Forelimb muscle (tissue), 1 donor: ENCODE measurements at regions not wholly inside any gene's neighbourhood (a gene's known extent, or its start where the extent isn't known, plus 50 kb on each side); places are given as distances from the start of the nearest gene placed in this dataset.
"Not testable (repeated sequence)": the region's sequence is repeated elsewhere in the genome, so short reads cannot be mapped to it uniquely, and the experiment has no call there.

Experiments used
- DNase-seq: peaks from one replicate; pipeline ENCODE4 v3.0.0-alpha.2; 2013; ENCODE audit warnings: low read depth

DNA sequence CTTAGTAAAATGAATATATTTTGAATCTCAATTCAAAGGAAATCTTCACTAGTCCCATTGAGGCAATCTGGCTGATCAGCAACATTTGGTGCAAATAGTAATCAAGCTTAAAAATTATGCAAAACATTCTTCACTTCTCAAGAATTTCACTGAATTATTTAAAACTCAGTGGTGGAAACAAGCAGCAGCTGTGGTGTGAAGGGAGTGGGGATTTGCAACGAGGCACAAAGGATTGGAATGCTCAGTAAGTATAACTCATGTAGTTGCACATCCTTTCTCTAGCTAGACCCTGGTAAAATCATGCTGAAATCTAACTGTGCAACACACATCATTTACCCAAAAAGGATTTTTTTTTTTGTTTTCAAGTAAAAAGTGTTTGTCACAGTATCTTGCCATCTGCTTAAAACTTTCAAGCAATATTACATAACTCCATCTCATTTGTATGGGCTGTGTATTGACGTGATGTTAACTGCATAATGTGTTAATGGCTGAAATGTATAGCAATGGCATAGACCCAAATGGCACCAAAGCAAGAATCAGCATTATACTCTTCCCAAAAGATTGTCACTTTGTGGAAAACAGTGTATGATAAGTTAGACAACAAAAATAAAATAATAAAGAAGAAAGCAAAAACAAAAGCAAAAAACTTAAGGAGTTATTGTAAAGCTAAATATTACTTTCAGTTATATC, 816.6 kb downstream of the EPHA3 start:
- no peak for DNase-seq

DNA sequence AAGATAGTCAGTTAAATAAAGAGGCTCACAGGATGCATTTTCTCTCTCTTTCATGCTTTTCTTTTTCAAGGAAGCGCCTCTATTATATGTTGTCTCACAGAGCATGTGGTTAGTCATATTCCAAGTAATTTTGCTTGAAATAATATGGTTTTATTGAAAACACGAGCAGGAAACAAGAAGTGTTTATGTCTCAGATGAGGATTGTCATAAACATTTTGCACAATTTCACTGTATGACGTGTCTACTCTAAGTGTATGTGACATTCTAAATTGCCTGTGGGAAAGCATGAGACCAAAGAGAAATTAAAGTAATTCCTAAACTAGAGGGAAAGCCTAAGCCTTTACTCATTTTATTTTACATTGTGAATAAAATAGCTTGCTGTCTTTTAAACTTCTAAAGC, 818.6 kb downstream of the EPHA3 start:
- no peak for DNase-seq

DNA sequence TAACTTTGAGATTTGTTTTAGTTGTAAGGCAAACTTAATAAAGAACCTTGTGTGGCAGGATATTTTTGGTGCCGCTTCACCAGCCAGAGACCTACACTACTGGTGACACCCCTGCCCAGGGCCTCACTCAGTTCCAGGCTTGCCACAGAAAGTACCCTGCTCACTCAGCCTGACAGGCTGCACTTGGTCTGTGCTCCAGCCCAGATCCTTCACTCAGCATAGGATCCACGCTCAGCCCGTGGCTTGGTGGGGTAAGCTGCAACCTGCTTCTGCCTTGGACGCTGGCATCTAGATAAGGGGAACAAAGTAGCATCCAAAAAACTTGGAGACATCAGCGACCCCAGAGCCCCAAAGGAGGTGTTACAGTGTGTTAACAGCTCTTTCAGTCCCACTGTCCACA, 825.5 kb downstream of the EPHA3 start:
- DNase-seq: no peak

DNA sequence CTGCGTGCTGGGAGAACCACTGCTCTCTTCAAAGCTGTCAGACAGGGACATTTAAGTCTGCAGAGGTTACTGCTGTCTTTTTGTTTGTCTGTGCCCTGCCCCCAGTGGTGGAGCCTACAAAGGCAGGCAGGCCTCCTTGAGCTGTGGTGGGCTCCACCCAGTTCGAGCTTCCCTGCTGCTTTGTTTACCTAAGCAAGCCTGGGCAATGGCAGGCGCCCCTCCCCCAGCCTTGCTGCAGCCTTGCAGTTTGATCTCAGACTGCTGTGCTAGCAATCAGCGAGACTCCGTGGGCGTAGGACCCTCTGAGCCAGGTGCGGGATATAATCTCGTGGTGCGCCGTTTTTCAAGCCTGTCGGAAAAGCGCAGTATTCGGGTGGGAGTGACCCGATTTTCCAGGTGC, 837.0 kb downstream of the EPHA3 start:
- not testable (repeated sequence) for DNase-seq

DNA sequence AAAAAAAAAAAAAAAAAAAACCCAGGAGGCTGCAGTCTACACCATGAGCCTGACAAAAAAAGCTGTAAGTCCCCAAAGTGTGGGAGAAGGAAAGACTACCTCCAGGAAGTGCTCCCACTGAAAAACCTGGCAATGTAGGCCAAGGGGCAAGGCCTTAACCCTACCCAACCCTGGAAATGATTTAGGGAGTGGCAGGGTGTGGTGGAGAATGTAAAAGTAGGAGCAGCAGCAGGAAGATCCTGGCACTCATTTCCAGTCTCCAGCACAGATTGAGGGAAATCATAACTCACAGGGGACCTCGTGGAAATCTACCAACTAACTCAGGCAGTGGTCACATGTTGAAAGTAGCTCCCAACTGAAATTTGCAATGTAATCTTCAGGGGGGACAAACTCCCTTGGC, 839.5 kb downstream of the EPHA3 start:
- DNase-seq: no peak

DNA sequence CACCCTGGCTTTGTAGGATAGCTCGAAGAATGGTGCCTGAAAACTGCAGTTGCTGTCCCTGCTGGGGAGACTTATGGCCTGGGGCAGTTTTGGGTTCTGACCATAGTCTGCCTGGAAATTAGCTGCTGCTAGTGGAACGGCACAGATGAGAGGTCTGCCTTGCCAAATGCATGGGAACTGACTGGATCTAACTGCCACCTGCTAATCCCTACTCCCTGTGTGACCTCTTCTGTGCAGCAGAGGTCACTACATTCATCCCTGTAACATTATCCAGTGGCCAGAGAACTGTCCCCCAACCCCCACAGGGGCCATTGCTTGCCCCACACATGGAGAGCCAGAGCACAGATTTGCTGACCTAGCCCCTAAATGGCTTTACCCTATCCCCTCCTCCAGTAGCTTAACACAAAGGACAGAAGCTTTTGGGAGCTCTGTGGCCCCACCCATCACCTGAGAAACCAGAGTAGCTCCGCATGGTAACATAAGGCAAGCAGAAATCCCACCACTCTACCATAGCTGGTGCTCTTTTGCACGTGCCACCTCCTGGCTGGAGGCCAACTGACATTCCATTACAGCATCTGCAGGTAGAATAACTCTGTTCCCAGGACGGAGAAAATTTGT, 840.0 kb downstream of the EPHA3 start:
- DNase-seq: no peak

DNA sequence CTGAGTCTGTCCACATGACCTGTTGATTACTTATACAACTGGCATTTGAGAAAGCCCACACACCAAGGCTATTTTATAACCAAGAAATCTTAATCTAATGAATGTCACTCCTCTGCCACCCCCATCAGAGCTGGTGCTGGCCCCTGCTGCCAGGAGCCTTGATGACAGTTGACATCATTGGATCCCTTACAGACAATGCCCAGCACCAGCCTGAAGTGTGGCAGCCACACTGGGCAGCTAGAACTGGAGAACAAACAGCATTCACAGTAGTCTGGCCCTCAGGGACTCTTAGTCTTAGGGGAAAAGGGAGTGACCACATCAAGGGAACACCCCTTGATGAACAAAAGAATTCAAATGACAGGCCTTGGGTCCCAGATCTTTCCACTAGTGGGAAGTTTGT, 840.6 kb downstream of the EPHA3 start:
- DNase-seq: no peak

DNA sequence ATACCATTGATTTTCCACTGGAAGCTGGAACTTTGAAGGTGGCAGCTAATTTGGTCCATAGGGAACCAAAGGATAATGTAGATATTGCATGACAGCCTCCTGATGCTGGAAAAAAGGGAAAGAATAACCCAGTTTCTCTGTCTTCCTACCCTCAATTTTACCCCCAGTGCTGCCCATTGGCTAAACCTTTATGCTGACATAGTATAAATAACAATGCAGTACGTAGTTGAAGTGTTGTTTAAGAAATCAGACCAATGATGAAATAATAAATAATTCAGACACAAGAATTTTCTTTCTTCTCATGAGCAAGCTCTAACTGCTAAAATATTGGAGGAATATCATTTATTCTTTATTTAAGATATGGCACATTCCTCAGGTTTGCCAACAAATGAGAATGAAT, 843.4 kb downstream of the EPHA3 start:
- no peak for DNase-seq

DNA sequence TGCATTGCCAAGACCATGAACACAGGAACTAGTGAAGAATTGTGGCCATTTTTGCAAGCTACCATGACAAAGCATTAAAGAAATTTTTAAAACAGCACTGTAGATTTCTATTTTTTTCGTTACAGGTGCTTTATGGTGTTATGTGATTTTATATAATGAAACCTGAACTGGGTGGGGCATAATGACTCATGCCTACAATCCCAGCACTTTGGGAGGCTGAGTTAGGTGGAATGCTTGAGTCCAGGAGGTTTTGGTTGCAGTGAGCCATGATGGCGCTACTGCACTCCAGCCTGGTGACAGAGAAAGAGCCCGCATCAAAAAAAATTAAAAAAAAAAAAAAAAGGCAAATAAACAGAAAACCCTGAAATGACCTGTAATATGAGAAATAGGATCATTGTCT, 846.7 kb downstream of the EPHA3 start:
- DNase-seq: no peak

DNA sequence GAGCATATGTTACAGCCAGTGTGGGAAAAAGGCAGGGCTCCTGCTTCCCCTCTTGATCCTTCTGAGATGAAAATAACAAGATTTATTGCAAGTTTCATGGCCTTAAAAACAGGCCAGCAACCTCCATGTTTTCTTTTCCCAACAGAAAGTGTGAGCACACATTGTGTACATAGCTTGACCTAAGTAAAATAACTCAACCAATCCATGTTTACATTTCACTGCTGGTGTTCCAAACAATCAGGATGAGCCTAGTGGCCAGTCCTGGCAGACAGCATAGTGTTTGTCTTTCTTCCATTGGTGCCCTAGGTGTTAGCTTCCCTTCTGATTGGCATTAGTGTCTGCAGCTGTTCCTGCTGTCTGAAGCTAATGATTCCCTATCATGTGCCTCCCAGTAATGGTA, 847.7 kb downstream of the EPHA3 start:
- no peak for DNase-seq

DNA sequence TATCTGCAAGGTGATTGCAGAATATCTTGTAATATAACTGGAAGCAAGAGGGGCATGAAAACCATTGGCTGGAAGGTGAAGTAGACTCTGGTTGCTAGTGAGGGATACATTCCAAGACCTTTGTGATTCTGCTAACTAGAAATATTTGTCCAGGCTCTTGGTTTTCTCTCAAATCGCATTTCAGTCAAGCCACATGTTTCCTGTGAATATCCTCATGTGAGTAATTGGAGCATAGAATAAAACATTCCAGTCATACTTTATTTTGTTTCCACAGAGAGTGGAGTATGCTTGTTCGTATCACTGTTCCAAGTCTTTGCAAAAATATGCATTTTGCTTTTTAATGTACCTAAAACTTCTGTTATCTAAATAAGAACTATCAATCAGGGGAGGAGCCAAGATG, 850.0 kb downstream of the EPHA3 start:
- no peak for DNase-seq

DNA sequence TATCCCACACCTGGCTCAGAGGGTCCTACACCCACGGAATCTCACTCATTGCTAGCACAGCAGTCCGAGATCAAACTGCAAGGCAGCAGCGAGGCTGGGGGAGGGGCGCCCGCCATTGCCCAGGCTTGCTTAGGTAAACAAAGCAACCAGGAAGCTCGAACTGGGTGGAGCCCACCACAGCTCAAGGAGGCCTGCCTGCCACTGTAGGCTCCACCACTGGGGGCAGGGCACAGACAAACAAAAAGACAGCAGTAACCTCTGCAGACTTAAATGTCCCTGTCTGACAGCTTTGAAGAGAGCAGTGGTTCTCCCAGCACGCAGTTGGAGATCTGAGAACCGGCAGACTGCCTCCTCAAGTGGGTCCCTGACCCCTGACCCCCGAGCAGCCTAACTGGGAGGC, 850.7 kb downstream of the EPHA3 start:
- DNase-seq: not testable (repeated sequence)

DNA sequence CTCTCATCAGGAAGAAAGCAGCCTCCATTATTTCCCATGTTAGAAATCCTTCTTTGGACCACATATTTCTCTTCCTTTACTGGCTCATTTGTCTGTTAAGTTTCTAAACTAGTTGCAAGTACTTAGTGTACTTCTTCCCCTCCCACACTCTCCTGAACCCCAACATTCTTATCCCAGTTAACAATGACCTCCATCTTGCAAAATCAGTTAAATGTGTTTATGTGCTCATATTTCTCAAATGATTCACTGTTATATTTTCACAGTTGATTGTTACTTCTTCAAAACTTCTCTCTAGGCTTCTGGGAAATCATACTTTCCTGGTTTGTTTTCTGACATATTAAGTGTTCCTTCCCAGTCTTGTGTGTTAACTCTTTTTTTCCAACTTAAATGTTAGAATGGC, 856.9 kb downstream of the EPHA3 start:
- DNase-seq: no peak

DNA sequence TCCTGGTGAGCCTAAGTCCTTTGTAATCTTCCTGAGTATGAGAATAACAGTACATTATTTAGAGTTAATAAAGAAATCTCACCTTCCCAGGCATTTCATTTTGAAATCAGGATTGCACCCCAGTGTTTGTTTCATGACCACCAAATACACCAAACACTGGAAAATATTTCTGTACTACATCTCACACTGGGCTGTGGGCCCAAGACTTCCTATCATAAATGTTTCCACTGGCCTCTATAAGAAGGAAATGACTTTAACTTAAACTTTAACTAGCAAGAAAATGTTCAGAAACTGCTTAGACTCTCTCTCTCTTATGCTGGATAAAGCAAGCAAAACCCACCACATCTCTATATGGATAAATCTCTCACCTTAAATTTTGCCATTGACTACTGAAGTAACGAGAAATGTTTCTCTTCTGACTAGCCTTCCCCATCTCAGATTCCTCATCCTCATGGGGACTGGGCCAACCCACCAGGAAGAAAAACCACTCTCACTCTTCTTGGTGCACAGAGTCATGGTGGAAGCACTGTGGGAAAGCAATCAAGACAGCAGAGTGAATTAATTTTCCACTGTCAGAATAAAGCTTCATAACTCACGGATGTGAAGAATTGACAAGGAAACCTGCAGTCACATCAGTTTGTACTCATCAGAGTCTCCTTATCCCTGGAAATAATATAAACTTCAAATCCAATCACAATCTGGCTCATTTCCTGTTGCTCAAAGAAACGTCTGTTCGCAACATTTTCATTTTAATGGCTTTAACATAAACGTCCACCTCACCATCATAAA, 859.6 kb downstream of the EPHA3 start:
- no peak for DNase-seq

DNA sequence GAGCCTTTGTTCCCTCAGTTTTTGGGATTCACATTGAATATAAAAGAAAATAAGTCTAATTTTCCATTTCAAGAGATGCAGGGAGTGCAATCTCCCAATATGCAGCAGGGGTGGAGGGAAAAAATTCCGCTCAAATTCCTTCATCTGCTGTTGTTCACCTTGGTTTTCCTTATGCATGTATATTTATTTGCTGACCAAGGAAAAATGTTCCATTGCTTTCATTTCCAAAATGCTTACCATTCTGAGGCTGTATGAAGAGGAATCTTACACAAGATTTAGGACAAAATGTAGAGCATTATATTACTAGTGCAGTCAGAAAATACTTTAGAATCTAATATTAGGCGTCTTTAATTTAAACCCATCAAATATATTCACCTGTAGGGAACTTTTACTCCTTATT, 863.9 kb downstream of the EPHA3 start:
- no peak for DNase-seq

DNA sequence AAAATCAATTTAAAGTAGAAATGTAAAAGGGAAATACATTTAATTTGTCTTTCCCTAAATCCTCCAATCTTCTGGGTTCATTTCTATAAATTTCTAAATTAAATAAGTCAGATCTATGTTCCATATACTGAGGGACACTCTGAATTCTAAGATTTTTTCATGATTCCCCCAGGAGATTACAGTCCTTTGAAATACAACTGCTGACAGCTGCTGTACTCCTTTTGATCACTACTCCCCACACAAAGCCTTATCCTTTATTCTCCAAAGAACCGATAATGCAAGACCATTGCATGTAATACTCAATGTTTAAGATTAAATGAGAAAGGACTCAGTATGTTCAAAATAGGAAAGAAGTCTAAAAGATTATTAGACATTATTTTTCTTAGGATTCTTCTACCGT, 865.7 kb downstream of the EPHA3 start:
- no peak for DNase-seq

DNA sequence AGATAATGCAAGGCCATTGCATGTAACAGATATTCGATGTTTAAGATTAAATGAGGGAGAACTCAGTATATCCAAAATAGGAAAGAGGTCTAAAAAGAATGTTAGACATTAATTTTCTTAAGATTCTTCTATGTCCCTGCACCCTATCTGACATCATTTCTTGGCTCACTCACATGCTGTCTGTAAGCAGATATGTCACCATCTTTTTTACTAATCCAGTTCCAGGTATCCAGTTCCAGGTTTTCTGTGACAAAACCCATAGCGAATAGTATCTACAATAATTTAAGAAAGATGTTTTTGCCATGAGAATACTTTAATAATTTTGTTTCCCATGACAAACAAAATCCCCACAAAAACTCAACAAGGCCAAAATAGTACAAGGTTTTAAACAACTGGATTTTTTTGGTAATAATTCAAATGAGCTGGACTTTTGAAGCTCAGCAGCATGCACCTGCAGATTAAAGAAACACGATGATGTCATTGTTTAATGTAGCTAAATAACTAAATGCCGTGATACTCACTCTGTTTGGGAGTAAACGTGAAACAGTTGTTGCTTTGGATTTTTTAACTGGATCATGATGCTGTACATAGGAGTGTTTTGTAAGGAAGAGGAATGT, 867.6 kb downstream of the EPHA3 start:
- no peak for DNase-seq

DNA sequence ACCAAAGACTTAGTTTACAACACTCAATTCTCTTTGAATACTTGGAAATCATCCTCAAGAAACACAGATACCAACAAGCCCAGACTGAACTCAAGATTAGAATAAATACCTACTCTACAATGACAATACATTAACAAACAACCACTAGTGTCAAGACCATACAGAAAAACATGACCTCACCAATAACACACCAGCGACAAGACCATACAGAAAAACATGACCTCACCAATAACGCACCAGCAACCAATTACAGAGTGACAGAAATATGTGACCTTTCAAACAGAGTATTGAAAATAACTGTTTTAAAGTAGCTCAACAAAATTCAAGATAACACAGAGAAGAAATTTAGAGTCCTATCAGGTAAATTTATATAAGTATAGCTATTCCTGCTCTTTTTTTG, 876.0 kb downstream of the EPHA3 start:
- DNase-seq: no peak

DNA sequence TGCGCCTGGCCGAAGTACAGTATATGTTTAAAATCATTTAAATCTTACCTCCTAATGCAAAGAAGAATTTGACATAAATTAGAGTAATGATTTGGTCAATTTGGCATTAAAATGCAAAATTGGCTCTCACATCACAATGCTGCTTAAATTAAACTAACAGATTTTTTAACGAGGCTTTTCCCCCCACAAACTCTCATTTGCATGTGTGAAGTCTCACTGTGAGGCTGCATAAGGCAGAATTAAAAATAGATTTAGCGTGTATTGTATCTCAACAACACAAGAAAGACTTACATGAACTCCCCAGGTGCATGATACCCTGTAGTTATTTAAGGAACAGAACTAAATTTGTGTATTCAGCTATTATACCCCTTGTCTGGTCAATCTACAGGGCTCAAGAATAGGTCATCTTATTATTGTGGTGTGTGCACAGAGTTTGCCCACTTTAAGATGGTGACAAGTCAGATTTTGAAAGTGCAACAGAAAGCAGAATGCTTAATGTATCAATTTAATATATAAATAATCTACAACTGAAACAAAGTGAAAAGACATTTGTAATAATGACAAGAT, 897.9 kb downstream of the EPHA3 start:
- no peak for DNase-seq

DNA sequence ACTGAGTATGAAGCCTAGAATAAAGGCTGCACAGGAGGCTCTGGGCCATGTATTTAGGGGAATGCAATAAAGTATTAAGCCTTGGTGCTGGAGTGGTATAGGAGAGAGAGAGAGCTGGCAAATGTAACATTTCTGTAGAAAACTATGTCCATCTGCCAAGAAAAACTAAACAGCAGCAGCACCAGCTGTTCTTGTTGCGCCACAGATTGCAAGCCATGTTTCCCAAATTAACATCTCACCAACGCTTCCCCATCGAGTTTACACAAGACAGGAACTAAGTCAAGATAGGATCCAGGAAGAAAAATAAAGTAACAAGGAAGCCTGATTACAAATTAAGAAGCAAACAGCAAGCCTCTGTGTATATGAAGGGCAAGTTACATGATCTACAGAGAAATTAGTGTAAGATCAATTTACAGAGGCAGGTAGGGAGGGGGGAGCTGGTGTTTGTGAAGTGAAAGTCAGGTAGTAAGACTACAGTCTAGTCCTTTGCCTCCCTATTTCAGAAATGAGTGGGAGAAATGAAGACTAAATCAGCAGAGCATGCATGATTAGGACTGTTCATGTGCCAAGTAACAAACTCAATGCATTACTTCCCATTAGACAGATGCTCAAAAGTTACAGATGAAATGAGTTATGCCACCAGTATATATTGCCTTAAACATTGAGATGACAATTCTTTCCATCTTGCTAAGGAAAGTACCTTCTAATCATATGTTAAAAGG, 900.5 kb downstream of the EPHA3 start:
- DNase-seq: no peak

DNA sequence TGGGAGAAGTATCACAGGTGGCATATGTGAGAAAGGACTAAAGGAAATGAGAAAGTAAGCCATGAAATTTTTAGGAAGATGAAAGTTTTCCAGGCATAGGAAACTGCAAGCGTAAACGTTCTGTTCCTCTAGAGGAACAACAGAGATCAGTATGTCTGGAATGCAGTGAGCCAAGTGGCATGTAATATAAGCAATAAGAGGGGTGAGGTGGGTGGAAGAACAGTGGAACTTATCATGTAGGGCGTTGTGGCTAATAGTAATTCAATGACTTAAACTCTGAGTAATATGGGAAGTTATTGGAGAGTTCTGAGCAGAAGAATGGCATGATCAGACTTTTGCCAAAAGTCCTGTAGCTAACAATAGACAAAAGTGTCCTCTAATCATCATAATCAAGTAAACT, 902.9 kb downstream of the EPHA3 start:
- DNase-seq: no peak

DNA sequence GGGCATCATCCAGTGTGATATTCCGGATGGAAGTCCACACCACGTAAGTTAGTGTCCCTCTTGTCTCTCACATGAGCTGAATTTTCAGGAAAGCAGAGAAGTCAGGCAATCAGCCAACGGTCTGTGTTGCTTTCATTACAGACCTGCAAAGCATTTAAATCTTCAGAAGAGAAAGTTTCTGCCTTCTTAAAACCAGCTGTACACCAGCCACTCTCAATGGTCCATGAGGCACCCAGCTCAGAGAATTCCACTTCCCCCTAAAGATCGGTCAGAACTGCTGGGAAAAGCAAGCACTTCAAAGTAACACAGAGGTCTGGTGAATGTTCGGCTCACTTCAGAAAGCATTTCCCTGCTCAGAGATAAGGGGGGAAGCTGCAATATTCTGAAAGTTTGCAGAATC, 903.7 kb downstream of the EPHA3 start:
- no peak for DNase-seq
